ENCODE measurements at regions not wholly inside any gene's neighbourhood (a gene's known extent, or its start where the extent isn't known, plus 50 kb on each side); places are given as distances from the start of the nearest gene placed in this dataset.

- DNase-seq = no peak
Measured at GRCh38 chr6:167643223-167643622, 183.5 kb upstream of the AFDN start.

DNA sequence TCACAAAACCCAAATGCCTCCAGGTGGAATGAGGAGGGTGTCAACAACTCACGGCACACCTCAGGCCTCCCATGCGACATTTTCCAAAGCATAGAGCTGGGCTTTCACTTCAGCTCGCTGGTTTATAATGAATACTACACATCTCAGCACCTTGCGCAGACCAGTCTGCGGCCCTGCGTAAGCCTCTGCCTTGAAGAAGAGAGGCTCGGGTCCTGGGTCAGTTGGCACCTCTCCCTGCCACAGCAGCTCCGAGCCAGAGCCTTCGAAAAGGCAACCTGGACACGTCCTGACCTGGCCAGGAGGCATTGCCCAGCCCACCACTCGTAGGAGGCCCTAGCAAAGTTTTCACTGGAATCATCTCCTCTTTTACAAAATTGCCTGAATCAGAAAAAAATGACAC lies 183.0 kb upstream of the AFDN start:
- DNase-seq = no peak

DNA sequence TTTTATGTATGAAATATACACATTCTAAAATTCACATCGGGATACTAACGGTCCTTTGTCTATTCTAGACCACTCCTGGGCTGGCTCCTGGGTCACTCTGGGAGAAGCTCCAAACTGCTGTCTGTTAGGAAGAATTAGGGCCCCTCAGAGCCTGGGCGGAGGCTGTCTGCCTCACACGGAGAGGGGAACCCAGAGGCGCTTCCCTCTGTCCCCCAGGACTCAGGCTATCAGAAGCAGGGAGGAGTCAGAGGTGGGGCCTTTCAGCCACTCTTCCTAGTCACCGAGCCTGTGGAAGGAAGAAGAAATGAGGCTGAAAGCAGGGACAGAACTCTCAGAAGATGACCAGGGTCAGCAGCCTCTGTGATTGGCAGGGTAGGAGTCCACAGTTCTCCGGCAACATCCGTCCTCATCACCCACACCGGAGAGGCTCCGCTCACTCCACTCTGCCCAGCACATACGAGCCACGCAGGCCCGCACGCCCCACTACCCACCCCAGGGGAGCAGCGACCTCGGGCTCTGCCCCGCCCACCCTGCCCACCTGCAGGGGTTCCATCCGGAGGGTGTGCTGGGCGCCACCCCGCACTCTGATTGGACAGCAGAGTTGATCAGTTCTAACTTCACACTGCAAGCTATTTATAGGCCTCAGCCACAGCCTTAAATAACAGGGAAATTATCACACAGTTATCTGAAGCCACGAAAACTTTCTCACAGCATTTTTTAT lies 182.1 kb upstream of the AFDN start:
- DNase-seq = no peak

DNA sequence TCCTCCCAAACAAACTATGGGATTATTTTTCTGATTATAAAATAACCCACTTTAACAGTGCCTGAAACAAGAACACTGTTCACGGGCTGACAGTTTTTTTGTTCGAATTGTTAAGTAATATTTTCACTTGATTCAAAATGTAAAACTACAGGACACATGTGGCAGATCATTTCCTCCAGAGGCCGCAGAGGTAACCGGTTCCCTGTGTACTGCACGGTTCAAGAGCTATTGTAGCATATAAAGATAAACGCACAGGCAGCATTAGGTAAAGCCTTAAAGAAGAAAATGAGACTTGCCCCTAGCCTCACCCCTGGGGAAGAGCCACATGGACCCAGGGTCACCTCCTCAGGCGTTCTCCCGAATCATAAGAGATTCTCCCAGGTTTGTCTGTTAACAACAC lies 181.3 kb upstream of the AFDN start:
- DNase-seq = no peak

GRCh38 chr6:167647306-167647705 lies 179.4 kb upstream of the AFDN start:
- DNase-seq = no peak

- DNase-seq = no peak
Measured at GRCh38 chr6:167647737-167648470, 178.8 kb upstream of the AFDN start.

DNA sequence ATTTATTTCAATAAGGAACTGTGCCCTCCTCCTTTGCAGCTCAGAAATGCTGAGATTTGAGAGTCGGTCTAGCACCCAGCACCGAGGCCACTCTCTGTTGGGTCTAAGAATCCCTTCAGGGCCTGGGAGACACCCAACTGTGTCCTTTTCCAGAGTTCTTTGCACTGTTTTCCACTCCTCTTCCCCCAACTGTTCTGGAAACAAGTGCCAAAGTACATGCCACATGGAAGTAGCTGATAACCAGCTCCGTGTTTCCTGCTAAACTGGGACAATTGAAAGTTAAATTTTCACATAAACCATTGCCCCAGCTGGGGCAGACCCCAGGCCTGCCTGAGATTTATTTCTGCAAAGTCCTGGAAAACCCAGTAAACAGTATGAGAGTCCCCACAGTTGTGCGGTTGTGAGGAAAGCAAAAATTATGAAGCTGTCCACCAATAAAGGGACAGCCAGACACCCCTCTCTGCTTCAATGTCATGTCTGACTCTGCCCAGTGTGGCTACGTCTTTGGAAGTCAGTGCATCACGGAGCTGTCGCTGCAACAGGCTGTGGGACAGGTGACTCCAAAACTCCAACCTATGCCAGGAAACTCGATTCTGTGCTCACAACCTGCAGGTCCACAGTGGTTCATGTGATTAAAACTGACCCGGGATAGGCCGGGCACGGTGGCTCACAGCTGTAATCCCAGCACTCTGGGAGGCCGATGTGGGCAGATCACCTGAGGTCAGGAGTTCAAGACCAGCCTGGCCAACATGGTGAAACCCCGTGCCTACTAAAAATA lies 178.0 kb upstream of the AFDN start:
- DNase-seq = no peak

DNA sequence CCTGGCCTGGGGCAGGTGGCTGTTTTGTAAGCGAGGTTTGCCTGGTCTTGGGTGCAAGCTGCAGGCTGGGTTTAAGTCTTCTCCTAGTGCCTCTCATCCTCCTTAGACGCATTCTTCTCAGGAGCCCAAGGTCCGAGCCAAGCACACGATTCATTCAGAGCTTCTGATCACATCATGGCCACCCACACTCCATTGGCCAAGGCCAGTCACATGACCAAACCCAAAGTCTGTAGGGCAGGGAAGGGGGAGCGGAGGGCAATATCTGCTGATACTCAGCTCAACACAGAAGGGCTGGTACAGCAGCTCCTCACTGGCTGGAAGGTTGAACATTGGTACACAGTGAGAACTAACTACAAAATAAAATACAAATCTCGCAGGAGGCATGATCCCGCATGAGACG lies 177.2 kb upstream of the AFDN start:
- DNase-seq = no peak

- DNase-seq = no peak
Measured at GRCh38 chr6:167650730-167651317, 175.9 kb upstream of the AFDN start.

DNA sequence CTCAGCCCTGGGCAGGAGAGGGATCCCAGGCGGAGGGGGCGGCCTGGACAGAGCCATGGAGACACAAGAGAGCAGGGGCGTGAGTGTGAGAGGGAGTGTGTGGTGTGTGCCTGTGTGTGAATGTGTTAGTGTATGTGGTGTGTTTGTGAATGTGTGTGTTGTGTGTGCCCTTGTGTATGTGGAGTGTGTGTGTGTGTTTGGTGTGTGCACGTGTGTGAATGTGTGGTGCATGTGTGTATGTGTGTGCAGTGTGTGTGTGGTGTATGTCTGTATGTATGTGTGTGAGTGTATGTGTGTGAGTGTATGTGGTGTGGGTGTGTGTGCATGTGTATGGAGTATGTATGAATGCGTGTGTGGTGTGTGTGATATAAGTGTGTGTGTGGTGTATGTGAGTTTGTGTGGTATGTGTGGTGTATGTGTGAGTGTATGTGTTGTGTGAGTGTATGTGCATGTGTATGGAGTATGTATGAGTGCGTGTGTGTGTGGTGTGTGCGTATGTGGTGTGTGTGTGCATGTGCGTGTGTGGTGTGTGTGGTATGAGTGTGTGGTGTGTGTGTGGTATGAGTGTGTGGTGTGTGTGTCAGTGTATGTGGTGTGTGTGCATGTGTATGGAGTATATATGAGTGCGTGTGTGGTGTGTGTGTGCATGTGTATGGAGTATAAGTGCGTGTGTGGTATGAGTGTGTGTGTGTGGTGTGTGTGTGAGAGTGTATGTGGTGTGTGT lies 175.2 kb upstream of the AFDN start:
- no peak for DNase-seq

- DNase-seq = no peak
Measured at GRCh38 chr6:167652042-167652700, 174.5 kb upstream of the AFDN start.

- no peak for DNase-seq
Measured at GRCh38 chr6:167652701-167653095, 174.0 kb upstream of the AFDN start.

DNA sequence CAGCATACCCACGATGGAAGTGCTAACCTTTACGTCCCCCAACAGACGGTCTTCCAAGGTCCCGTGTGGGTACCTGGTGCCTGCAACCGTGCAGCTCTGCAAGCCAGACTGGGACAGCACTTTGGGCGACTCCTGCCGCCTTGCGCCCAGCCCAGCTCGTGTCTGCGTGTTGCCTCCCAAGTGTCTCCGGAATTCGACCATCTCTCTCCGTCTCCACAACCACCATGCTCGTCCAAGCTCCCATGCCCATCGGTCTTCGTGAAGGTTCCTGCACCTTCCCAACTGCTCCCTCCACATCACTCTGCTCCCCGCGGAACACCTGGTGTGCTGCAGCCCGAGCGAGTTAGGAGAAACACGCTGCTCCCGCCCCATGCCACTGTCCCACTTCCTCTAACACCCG lies 173.2 kb upstream of the AFDN start:
- no peak for DNase-seq

- no peak for DNase-seq
Measured at GRCh38 chr6:167654389-167654788, 172.3 kb upstream of the AFDN start.

DNA sequence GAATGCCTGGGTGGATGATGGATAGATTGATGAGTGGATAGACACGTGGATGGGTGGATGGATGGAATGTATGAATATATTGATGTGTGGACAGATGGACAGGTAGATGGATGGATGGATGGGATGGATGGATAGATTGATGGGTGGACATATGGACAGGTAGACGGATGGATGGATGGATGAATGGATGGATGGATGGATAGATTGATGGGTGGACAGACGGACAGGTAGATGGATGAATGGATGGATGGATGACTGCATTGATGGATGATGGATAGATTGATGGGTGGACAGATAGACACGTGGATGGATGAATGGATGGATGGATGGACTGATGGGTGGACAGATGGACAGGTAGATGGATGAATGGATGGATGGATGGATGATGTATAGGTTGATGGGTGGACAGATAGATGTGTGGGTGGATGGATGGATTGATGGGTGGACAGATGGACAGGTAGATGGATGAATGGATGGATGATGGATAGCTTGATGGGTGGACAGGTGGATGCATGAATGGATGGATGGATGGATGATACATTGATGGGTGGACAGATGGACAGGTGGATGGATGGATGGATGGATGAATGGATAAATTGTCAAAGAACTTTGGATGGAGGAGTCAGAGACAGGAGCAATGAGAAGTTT lies 171.4 kb upstream of the AFDN start:
- DNase-seq = no peak

- no peak for DNase-seq
Measured at GRCh38 chr6:167658106-167658505, 168.6 kb upstream of the AFDN start.

GRCh38 chr6:167659046-167659445 lies 167.7 kb upstream of the AFDN start:
- DNase-seq = no peak

GRCh38 chr6:167660424-167660823 lies 166.3 kb upstream of the AFDN start:
- no peak for DNase-seq

- DNase-seq = no peak
Measured at GRCh38 chr6:167660944-167661551, 165.7 kb upstream of the AFDN start.

GRCh38 chr6:167661552-167662044 lies 165.1 kb upstream of the AFDN start:
- no peak for DNase-seq
